ENCODE measurements at regions not wholly inside any gene's neighbourhood (a gene's known extent, or its start where the extent isn't known, plus 50 kb on each side); places are given as distances from the start of the nearest gene placed in this dataset.
A peak's percentile ranks its signal among the peaks of the same experiment; 100 is the strongest.

DNA sequence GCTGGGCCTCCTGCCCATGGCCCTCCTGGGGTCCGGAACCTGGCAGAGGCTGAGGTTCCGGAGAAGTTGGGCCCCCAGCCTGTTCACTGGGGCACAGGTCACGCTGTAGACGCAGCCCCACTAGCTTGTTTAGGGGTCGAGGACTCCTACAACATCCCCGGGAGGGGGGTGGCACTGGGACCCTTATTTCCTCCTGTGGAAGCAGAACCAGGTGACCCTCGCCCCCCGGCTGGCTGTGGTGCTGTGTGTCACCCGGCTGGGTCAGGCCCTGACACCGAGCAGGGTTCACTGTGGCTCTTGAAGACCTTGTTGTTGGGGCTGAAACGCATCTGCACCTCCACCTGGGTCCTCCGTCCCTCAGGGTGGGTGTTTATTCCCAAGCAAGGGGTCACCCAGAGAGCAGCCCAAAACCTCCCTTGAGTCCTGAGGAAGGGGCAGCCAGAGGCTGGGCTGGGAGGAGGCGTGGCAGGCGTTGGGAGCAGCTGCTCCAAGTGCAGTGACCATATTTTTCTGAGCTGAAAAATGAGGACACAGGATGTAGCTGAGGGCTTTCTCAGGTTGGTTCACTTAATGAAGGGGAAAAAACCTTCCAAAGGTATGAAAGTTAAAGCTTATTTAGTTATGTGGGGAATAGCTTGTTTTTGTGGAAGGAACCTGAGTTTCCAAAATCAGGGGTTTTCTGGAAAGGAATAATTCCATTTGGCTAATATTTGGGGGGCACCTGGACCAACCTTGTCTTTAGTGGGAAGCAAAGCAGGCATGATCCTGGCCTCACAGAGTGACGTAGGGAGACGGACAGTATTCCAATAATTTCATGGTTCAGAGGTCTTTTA is 164.7 kb upstream of the IER5L start:
- no peak for DNase-seq (ENCODE audit: low spot score)

DNA sequence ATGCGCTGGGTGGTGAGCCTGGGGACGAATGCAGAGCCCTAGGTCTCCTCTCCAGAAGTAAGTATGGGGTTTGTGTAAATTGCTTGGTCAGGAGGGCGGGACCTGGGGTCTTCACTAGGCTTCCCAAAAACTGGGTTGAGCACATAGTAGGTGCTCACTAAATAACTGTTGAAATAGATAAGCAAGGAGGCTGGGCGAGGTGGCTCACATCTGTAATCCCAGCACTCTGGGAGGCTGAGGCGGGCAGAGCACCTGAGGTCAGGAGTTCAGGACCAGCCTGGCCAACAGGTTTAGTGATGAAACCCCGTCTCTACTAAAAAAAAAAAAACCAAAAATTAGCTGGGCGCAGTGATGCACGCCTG is 163.9 kb upstream of the IER5L start:
- no peak for DNase-seq (ENCODE audit: low spot score)

DNA sequence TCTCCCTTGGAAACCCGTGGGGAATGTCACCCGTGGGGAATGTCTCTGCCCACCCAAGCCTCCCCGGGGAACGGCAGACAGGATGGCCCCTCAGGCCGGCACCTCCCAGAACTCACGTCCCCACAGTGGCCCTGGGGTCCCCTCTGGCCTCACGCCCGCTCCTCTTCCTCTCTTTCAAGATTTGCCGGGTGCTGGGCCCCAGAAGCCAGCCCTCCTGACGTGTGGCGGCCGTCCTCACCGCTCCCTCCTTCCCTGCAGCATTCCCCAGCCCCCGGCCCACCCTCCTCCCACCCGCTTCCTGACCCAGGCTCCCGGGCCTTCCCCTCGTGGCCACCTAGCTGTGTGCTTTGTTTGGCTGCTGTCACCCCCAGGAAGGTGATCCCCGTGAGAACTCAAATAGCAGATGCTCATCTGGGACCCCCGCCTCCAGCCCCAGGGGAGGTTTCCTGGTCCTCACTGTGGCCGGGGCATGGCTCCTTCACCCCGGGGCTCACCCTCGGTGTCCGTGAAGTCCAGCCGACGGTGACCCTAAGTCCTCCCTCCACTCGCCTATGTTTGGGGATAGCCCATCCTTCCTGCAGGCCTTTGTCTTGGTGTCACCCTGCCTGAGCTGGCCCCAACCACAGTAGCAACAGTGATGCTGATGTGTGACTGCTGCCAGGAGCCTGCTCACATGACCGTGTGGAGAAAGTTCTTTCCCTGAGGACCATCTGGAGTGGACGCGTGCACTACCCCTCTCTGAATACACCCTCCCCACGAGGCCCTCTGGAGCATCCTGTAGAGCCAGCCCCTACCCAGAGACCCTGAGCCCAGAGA is 163.3 kb upstream of the IER5L start:
- no peak for DNase-seq (ENCODE audit: low spot score)

DNA sequence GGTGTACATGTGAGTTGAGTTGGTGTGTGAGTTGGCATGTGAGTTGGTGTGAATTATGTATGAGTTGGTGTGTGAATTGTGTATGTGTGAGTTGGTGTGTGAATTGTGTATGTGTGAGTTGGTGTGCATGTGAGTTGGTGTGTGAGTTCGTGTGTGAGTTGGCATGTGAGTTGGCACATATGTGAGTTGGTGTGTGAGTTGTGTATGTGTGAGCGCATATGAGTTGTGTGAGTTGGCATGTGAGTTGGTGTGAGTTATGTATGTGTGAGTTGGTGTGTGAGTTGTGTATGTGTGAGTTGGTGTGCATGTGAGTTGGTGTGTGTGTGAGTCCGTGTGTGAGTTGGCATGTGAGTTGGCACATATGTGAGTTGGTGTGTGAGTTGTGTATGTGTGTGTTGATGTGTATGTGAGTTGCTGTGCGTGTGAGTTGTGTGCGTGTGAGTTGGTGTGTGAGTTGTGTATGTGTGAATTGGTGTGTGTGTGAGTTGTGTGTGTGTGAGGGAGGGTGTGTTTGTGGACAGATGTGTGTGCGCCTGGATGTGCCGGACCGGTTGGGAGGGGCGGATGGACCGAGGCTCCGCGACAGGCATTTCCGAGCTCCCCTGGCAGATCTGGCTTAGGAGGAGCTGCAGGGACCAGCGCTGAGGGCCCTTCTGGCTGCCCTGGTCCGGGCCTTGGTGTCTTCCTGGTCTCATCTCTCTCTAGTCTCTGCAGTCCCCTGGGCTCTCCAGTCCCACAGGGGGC is 162.5 kb upstream of the IER5L start:
- no peak for DNase-seq (ENCODE audit: low spot score)

DNA sequence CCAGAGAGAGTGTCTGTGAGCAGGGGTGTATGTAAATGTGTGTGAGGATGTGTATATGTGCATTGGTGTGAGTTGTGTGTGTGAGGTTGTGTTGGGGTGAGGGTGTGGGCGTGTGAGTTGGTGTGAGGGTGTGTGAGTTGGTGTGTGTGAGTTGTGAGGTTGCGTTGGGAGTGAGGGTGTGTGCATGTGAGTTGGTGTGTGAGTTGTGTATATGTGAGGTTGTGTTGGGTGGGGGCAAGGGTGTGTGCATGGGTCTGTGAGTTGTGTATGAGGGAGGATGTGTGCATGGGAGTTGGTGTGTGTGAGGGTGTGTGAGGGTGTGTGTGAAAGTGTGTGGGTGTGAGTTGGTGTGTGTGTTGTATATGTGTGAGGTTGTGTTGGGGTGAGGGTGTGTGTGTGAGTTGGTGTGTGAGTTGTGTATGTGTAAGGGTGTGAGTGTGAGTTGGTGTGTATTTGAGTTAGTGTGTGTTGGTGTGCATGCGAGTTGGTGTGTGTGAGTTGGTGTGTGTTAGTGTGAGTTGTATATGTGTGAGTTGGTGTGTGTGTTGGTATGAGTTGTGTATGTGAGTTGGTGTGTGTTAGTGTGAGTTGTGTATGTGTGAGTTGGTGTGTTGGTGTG is 161.6 kb upstream of the IER5L start:
- no peak for DNase-seq (ENCODE audit: low spot score)

DNA sequence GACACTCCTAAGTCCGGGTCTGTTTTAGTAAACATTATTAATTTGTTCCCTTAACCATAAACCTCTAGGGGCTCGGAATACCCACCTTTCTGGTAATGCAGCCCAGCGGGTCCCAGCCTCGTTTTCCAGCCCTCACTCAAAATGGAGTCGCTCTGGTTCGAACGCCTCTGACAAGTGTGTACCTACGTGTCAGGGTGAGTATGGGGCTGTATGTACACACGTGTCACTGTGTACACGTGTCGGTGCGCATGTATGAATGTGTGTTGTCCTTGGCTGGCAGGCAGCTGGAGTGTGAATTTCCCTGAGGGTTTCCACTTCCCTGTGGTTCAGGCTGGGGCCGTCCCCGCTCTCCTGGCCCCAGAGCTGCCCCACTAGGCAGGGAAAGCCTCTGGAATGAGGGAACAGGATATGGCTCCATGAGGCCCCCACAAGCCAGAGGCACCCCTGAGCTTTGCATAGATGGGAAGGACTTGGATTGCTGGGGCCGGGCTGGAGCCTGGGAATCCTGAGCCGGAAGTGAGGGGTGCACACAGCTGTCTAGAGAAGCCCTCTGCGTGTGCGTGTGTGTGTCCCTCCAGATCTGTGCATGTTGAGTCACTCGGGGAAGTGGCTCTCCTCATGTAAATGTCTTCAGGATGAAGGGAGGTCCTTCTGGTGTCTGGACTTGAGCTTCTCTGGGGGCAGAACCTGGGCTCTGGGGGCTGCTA is 160.8 kb upstream of the IER5L start:
- peak; percentile 60 for DNase-seq (ENCODE audit: low spot score)

DNA sequence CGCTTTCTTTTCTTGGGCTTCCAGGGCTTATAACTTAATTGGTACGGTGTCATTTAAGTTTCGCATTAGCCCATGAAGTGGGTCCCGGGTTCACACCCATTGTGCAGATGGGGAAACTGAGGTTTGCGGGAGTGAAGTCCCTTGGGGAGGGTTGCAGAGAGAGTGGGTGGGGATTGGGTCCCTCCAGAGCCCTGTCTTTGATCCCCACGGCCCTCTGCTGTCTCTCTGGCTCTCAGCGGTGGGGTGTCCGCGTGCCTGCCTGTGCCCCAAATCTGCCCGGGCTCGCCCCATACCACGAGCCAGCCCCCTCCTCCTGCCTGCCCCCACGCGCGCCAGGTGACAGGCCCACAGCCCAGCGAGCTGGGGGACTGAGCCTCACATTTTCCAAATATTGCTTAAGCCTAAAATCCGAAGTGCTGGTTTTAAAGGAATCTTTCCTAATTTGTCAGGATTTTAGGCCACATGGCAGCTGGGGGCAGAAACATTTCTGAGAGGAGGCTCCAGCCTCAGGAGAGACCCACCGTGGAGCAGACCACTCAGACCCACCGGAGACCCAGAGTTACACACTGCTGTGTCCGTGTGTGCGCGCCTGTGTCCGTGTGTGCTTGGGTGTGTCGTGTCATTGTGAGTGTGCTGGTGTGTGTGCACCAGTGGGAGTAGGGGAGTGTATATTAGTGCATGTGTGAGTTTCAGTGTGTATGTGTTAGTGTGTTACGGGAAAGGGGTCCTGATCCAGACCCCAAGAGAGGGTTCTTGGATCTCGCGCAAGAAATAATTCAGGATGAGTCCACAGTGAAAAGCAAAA is 159.5 kb upstream of the IER5L start:
- no peak for DNase-seq (ENCODE audit: low spot score)

DNA sequence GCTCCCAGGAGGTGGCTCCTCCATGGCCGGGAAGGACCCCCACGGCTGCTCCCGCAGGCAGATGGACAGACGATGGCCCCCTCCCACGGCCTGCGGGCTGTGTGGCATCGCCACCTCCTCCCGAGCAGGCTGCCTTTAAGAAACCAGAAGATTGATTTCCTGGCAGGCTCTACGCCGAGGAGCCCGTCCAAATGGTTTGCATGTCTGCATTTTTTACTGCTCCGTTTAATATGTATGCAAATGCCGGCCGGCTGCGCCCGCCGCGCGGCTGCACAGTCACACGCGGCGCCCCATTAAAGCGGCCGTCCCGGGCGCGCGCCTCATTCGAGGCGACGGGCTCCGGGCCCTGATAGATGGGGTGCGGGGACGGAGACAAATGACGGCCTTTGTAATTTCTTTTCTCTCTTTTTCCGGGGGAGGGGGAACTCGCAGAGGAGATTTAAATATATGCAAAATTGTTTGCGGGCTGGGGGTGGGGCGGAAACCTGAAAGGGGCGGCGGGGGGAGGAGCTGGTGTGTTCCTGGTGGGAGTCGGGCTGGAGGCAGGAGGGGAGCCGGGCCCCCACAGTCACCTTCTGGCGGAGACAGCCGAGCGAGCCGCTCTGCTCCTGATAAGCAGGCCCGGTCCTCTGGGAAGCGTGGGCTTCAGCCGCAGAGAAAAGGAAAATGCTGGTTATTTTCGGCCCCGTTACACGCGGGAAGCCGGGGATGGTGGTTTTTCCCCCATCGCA is 158.7 kb upstream of the IER5L start:
- peak; percentile 24 for DNase-seq (ENCODE audit: low spot score)

DNA sequence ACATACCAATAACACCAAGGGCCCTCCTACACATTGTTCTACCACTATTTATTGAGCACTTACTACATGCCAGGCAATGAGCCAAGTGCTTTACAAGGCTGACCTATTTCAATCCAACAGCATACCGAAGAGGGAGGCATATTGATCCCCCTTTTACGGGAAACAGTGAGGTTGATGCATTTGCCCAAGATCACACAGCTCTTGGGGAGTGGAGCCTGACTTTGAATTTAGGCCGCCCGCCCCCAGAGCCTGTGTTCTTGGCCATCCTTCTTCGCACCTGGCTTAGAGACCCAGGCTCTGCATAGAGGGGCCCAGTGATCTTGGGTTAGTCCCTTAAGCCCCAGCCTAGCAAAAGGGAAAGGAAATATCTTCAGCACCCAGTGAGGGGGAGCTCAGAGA is 158.1 kb upstream of the IER5L start:
- DNase-seq (ENCODE audit: low spot score), result peak; percentile 28

DNA sequence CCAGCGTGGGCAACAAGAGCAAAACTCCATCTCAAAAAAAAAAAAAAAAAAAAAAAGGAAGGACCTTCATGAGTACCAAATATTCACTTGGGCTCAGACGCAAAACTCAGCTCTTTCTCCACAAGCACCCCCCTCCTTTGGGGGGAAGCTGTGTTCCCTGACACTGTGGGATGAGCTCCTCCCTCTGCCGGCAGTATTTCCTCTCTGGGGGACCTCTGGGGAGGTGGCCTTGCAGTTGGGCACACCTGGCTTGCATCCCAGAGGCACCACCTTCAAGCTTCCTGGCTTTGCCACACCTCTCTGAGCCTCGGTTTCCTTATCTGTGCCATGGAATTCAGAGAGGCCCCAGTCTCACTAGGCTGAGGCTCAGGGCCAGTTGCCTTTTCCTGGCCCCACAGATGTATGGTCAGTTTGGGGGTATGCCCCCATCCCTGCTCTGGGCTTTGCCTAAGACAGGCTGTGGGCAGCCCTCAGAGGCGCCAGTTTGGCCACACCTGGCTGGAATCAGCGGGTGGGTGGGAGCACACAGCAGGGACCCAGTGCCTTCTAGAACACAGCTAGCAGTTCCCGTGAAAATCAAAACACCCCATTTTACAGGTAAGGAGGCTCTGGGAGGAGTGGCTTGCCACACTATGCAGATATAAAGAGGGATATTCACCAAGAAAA is 157.5 kb upstream of the IER5L start:
- DNase-seq (ENCODE audit: low spot score), result no peak

DNA sequence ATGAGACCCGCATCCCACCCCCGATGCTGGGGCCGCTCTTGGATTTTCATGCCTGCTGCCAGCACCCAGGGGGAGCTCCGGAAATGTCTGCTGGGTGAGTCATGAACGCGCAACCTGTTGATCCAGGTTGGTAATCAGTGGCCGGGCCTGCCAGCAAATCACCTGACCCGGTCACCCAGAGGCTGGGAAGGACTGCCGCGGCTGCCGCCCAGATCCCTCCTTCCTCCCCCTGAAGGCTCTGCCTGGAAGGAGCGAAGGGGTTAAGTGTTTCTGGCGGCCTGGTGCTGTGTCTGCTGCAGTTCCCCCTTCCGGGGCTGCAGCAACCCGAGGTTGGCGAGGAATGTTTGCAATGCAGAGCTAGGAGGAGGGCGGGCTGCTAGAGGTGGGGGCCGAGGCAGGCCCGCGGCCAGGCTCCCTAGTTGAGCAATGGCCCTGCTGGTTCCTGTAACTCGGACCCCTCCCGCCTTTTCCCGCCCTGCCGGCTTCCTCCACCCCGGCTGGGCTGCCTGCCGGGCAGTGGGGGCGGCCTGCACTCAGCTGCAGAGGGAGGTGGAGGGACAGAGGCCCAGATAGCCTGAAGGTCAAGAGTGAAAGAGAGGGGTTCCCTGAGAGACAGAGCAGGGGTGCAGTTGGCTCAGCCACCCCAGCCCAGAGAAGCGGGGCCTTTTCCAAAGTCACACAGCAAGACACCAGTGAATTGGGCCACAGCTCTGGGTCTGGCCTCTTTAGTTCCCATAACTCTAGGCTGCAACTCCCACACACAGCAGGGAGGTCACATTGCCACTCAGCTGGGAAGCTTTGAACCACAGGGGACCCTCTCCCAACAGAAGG is 156.3 kb upstream of the IER5L start:
- DNase-seq (ENCODE audit: low spot score), result peak; percentile 100

DNA sequence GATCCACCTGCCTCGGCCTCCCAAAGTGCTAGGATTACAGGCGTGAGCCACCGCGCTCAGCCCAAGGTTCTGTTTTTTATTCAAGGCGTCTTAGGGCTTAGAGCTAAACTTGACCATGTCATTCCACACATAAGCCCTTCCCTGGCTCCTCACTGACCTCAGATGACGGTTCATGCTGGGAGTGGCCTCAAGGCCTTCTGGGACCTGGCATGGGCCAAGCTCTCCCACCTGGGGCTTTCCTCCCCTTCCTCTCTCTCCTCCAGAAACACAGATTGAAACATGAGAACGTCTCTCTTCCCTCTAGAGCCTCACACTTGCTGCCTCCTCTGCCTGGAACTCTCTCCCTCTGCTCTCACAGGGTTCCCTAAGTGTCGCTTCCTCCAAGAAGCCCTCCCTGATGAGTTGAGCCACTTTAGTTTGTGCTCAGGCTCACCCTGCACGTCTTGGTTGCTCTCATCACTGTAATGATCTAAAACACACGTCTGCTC is 155.6 kb upstream of the IER5L start:
- DNase-seq (ENCODE audit: low spot score), result no peak

DNA sequence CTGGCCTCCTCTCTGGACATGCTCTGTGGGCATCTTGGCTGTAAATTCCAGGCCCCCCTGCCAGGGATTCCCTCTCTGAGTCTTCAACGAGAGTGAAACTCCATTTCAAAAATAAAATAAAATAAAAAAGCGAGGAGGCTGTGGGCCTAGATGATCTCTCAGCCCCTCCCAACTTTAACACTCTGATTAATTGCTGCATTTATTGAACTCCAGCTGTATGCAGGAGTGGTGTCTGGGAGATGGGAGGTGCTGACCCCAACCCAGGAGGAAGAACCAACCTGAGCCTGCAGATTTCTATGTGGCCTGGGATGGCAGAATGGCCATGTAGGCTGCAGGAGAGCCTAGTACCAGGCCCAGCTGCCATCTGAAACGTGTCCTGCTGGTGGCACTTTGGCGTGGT is 154.5 kb upstream of the IER5L start:
- no peak for DNase-seq (ENCODE audit: low spot score)

DNA sequence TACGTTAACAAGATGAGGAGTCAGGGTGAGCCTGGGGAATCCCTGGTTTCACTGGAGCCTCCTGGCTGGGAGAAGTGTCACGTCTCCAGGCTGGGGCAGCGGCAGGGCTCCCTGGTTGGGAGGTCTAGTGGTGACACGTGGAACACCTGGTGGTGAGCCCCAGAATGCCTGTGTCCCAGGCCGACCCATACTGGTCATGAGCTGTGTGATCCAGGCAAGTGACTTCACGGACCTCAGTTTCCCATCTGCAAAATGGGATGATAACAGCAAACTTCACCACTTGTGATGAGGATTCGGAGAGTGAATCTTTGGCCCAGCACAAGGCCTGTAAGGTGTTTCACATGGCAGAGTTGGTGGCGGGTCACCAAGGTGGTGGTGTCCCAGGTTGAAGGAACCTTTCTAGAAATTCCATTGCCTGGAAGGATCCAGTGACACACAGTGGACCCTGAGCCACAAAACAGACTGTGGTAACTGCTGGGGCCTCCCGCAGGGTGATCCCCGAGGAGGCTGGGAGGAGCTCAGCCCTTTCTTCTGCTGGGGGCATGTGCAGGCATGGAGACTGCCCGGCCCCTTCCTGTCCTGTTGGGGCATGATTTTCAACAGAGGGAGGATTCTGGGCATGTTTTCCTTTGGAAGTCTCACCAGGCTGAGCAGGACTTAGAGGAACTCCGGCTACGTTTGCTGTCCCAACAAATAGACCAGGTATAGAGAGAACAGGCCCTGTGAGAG is 153.9 kb upstream of the IER5L start:
- DNase-seq (ENCODE audit: low spot score), result no peak

DNA sequence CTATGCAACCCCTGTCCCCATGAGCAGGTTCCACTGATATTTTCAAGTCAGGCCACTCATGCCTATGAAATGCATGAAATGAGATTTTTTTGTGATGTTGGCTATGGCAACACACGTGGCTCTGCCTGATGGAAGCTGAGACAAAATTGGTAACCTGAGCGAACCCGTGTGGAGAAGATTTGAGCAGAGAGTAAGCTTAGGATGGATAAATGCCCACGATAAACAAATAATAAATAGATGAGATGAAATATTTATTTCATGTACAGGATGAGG is 153.4 kb upstream of the IER5L start:
- DNase-seq (ENCODE audit: low spot score), result no peak

DNA sequence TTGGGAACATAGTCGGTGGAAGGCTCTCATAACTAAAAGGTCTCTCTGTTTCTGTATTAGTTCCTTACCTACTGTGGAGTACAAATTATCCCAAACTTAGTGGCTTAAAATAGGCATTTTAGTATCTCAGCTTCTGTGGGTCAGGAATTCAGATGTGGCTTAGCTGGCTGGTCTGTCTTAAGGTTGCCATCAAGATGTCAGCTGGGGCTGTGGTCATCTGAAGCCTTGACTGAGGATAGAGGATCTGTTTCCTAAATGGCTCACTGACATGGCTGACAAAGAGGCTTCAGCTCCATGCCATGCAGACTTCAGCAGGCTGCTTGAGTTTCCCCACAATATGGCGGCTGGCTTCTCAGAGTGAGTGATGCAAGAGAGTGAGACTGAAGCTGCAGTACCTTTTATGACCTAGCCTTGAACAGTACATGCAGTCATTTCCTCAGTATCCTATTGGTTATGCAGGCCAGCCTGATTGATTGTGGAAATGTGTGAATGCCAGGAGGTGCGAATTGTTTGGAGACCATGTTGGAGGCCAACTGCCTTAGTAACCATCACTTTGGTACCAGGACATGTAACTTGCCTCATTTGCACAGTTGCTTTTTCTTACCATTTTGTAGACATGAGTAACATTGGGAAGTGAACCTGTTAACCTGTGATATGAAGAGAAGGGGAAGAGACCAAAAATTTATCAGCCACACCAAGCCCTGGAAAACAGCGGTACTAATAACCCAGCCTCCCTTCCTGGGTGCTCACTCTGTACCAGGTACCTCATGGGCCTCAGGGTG is 152.8 kb upstream of the IER5L start:
- no peak for DNase-seq (ENCODE audit: low spot score)

DNA sequence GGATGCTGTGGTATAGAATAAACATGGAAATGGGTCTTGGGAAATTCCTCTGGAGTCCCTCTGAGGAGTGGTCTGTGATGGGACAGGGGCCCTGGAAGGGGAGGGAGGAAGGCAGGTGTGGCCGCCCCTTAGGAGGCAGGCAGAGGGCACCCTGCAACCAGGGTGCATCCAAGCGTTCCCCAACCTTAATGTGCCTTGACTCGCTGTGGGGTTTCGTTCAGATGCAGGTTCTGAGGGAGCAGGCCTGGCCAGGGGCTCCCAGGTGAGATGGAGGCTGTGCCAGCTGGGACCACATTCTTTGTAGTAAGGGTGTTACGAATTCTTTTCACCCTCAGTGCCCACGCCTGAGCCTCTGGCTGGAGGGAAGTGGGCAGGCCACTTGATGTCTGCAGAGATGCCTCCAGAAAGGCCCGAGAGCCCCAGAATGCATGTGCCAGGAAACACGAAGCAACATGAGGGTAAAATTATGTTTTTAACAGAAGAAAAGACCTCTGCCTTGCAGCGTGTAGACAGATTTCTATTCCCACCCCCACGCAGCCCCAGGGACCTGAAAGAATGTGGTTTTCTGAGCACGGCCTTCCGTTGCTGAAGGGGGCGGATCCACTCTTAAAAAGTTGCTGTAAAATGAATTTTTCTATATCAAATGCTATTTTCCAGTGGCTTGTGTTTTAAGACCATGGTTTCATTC is 150.4 kb upstream of the IER5L start:
- DNase-seq (ENCODE audit: low spot score), result no peak
